Glutamatergic neuron (in vitro differentiated cells): ENCODE measurements at regions not wholly inside any gene's neighbourhood (a gene's known extent, or its start where the extent isn't known, plus 50 kb on each side); places are given as distances from the start of the nearest gene placed in this dataset.

ENCODE experiments used
- DNase-seq: peaks from one replicate; pipeline ENCODE4 v3.0.0; 2022
- H3K27ac Mint-ChIP-seq: one replicate; pipeline ENCODE4 v1.8.0; 2020; ENCODE audit warnings: mild to moderate bottlenecking, mixed read lengths, inconsistent platforms; ENCODE audit not compliant: unreplicated experiment
- H3K27me3 Mint-ChIP-seq: one replicate; pipeline ENCODE4 v1.8.0; 2020; ENCODE audit warnings: mild to moderate bottlenecking, moderate library complexity, mixed read lengths, inconsistent platforms; ENCODE audit not compliant: unreplicated experiment
- H3K36me3 Mint-ChIP-seq: one replicate; pipeline ENCODE4 v1.8.0; 2020; ENCODE audit warnings: mild to moderate bottlenecking, mixed read lengths, inconsistent platforms; ENCODE audit not compliant: unreplicated experiment
- H3K4me1 Mint-ChIP-seq: one replicate; pipeline ENCODE4 v1.8.0; 2020; ENCODE audit warnings: mild to moderate bottlenecking, low read depth, mixed read lengths, inconsistent platforms; ENCODE audit not compliant: unreplicated experiment
- H3K4me3 Mint-ChIP-seq: one replicate; pipeline ENCODE4 v1.8.0; 2020; ENCODE audit warnings: mild to moderate bottlenecking, mixed read lengths, inconsistent platforms; ENCODE audit not compliant: unreplicated experiment
- H3K9me3 Mint-ChIP-seq: one replicate; pipeline ENCODE4 v1.8.0; 2020; ENCODE audit warnings: mild to moderate bottlenecking, moderate library complexity, mixed read lengths, inconsistent platforms; ENCODE audit not compliant: unreplicated experiment
- TF ChIP-seq, protein P1 (sequence below): fragments of 200-600 bp; sonication (generic); IDR thresholded peaks from one replicate; pipeline ENCODE4 v1.5.0; 2021; ENCODE audit not compliant: partially characterized antibody, unreplicated experiment

DNA sequence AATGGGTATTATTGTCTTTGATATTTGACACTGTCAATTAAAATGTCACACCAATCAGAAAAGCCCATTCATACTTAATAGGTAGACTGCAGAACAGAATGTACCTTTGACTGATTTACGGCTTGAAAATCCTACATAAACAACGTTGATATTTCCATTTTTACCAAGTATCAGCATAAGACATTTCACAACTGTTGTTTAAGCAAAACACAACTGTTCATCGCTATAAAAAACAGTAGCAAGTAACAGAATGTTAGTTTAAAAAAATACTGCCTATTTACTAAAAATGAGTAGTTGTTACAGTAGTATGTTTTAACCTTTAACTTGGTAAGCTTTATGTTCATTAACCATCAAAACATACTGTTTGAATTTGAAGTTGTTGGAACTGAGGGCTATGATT, 1096.6 kb downstream of the PCDH17 start:
- Mint-ChIP-seq H3K4me3 (no peak overlapping the region), H3K9me3 (no peaks in the 10 kb centered on the region), H3K36me3 (no peaks in the 10 kb centered on the region), H3K27me3 (no peaks in the 10 kb centered on the region), H3K27ac (no peak overlapping the region), H3K4me1 (peaks cover 6% of the 10 kb centered on the region)
- DNase-seq, result no peak
- TF ChIP-seq, protein P1, sequence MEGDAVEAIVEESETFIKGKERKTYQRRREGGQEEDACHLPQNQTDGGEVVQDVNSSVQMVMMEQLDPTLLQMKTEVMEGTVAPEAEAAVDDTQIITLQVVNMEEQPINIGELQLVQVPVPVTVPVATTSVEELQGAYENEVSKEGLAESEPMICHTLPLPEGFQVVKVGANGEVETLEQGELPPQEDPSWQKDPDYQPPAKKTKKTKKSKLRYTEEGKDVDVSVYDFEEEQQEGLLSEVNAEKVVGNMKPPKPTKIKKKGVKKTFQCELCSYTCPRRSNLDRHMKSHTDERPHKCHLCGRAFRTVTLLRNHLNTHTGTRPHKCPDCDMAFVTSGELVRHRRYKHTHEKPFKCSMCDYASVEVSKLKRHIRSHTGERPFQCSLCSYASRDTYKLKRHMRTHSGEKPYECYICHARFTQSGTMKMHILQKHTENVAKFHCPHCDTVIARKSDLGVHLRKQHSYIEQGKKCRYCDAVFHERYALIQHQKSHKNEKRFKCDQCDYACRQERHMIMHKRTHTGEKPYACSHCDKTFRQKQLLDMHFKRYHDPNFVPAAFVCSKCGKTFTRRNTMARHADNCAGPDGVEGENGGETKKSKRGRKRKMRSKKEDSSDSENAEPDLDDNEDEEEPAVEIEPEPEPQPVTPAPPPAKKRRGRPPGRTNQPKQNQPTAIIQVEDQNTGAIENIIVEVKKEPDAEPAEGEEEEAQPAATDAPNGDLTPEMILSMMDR, result no peak

DNA sequence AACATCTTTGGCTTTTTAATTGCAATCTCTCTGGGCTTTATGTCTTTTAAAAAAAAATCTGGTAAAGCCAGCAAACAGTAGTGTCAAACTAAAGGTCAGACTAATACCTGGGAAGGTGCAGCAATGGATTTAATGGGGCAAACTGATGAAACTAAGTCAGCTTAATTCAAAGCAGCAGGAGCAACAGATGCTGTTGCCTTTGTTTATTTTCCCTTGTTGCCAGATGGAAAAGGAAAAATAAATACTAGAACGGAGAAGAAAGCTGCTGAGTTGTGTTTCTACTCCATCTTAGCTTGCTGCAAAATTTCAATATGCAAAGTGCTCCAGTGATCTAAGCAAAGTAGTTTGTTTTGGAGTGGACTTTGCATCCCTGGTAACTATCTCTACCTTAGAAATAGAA, 1097.8 kb downstream of the PCDH17 start:
- H3K27ac Mint-ChIP-seq, result no peak overlapping the region
- TF ChIP-seq, protein P1, result no peak
- no peak for DNase-seq

DNA sequence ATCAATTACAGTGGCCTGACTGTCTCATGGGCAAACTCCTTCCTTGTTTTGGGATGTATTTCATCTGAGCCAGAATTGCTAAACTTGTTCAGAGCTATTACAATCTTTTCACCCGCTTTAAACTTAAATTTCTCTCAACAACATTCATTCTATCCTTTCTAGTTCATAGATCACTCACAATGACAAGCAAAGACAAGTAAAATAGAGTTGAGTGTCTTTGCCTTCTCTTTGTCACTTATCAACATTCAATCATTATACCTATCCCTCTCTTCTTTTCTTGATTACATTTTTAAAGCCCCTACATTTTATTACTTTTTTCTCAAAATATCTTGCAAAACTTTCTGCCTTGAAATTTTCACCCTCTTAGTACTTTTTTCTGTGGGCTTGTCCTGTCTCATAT, 1113.1 kb downstream of the PCDH17 start:
- Mint-ChIP-seq H3K36me3 (no peaks in the 10 kb centered on the region), H3K4me1 (no peaks in the 10 kb centered on the region), H3K4me3 (no peak overlapping the region), H3K27ac (no peak overlapping the region), H3K9me3 (peaks cover under 1% of the 10 kb centered on the region), H3K27me3 (no peaks in the 10 kb centered on the region)
- no peak for DNase-seq
- TF ChIP-seq, protein P1, result no peak

More for the DNA sequence above, 1097.8 kb downstream of the PCDH17 start:
- no peaks in the 10 kb centered on the region for H3K27me3 Mint-ChIP-seq
- no peak overlapping the region for H3K4me3 Mint-ChIP-seq
- no peaks in the 10 kb centered on the region for H3K36me3 Mint-ChIP-seq
- H3K9me3 Mint-ChIP-seq, result no peaks in the 10 kb centered on the region
- peaks cover 6% of the 10 kb centered on the region for H3K4me1 Mint-ChIP-seq

DNA sequence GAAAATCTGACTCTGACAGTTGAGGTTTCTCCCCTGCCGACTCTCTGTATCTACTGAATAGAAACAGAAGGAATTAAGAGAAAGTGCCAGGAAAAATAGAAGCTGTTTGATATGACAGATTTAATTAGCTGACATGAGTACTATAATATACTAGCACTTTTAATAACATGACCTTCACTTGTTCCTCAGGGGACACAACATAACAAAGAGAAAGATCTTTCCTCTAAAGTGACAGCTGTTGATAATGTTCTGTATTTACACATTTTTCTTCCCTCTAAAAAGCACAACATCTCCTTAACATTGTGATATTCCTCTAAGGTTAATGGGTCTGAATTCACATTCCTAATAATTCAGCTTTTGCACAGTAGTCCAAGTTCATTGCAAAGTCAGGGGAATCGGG, 1136.0 kb downstream of the PCDH17 start:
- Mint-ChIP-seq H3K4me3 (no peak overlapping the region), H3K27me3 (no peaks in the 10 kb centered on the region), H3K27ac (no peak overlapping the region), H3K36me3 (no peaks in the 10 kb centered on the region), H3K9me3 (no peaks in the 10 kb centered on the region), H3K4me1 (peaks cover 1% of the 10 kb centered on the region)
- no peak for DNase-seq
- TF ChIP-seq, protein P1, result no peak

DNA sequence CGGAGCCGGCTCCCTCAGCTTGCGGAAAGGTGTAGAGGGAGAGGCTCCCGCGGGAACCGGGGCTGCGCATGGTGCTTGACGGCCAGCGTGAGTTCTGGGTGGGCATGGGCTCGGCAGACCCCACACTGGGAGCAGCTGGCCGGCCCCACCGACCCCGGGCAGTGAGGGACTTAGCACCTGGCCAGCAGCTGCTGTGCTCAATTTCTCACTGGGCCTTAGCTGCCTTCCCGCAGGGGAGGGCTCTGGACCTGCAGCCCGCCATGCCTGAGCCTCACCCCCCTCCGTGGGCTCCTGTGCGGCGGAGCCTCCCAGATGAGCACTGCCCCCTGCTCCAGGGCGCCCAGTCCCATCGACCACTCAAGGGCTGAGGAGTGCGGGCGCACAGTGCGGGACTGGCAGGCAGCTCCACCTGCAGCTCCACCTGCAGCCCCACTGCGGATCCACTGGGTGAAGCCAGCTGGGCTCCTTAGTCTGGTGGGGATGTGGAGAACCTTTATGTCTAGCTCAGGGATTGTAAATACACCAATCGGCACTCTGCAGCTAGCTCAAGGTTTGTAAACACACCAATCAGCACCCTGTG, 1141.8 kb downstream of the PCDH17 start:
- Mint-ChIP-seq H3K4me3 (no peak overlapping the region), H3K4me1 (no peaks in the 10 kb centered on the region), H3K9me3 (no peaks in the 10 kb centered on the region), H3K27ac (no peak overlapping the region), H3K36me3 (no peaks in the 10 kb centered on the region), H3K27me3 (no peaks in the 10 kb centered on the region)
- TF ChIP-seq, protein P1, result no peak
- no peak for DNase-seq
